ENCODE measurements at regions not wholly inside any gene's neighbourhood (a gene's known extent, or its start where the extent isn't known, plus 50 kb on each side); places are given as distances from the start of the nearest gene placed in this dataset.

DNA sequence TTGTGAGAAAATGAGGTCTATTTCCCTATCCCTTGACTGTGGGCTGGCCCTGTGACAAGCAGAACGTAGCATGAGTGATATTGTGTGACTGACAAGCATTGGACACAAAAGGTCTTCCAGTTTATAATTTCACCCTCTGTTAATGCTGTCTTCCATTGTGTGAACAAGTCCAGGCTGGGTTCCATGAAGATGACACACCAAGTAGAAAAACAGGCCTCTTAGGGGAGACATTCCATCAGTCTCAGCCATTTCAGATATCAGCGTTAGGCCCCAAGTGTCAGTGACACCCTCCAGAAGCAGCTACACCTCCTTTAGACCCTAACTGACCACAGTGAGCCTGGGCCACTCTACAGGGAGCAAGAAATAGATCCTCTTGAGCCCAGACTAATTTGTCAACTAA, 511.3 kb downstream of the FBXO15 start:
- TF ChIP-seq, protein P1, sequence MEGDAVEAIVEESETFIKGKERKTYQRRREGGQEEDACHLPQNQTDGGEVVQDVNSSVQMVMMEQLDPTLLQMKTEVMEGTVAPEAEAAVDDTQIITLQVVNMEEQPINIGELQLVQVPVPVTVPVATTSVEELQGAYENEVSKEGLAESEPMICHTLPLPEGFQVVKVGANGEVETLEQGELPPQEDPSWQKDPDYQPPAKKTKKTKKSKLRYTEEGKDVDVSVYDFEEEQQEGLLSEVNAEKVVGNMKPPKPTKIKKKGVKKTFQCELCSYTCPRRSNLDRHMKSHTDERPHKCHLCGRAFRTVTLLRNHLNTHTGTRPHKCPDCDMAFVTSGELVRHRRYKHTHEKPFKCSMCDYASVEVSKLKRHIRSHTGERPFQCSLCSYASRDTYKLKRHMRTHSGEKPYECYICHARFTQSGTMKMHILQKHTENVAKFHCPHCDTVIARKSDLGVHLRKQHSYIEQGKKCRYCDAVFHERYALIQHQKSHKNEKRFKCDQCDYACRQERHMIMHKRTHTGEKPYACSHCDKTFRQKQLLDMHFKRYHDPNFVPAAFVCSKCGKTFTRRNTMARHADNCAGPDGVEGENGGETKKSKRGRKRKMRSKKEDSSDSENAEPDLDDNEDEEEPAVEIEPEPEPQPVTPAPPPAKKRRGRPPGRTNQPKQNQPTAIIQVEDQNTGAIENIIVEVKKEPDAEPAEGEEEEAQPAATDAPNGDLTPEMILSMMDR (IDR thresholded peaks at IDR 0.05; ENCODE audit: partially characterized antibody, unreplicated experiment) = no peak
- Mint-ChIP-seq H3K9me3 (ENCODE audit: unreplicated experiment) (no peaks in the 10 kb centered on the region), H3K27ac (ENCODE audit: unreplicated experiment) (no peak overlapping the region), H3K4me3 (ENCODE audit: unreplicated experiment) (no peak overlapping the region), H3K36me3 (ENCODE audit: unreplicated experiment) (no peaks in the 10 kb centered on the region), H3K27me3 (ENCODE audit: unreplicated experiment) (no peaks in the 10 kb centered on the region), H3K4me1 (ENCODE audit: low read depth, unreplicated experiment) (no peaks in the 10 kb centered on the region)
- no peak for DNase-seq

DNA sequence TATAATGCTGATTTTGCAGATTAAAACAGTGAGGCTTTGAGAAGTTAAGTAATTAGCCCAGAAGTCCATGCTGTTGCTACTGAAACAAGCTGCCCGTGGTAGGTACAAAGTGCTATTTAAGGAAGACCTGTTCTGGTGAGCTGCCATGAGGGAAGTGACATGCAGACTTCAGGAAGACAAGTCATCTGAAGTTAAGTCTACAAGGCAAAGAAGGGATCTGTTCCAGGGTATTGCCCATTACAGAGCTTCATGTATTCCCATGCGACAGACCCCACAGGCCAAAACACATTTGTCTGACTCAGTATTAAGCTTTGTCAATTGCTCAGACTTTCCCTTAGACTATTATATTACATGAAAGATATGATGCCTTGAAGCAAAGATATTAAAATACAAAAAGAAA, 520.8 kb downstream of the FBXO15 start:
- Mint-ChIP-seq H3K27ac (ENCODE audit: unreplicated experiment) (no peak overlapping the region), H3K4me1 (ENCODE audit: low read depth, unreplicated experiment) (no peaks in the 10 kb centered on the region), H3K9me3 (ENCODE audit: unreplicated experiment) (no peaks in the 10 kb centered on the region), H3K27me3 (ENCODE audit: unreplicated experiment) (no peaks in the 10 kb centered on the region), H3K4me3 (ENCODE audit: unreplicated experiment) (no peak overlapping the region), H3K36me3 (ENCODE audit: unreplicated experiment) (no peaks in the 10 kb centered on the region)
- DNase-seq = no peak
- TF ChIP-seq, protein P1 (IDR thresholded peaks at IDR 0.05; ENCODE audit: partially characterized antibody, unreplicated experiment) = no peak

DNA sequence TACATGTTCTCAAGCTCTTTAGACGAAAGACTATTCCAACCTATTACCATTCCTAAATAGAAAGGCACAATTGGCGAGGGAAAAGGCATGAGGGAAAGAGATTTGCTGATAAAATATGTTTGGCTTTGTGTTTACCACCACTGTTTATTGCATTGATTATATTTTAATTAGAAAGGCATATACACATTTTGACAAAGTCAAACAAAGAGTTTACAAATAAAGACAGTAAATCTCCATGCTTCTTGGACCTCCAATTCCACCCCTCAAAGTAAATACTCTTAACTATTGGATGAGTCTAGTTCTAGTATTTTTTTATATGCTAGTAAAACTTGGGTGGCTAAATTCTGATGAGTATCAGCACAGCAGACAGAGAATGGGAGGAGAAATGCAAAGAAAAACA, 521.4 kb downstream of the FBXO15 start:
- Mint-ChIP-seq H3K9me3 (ENCODE audit: unreplicated experiment) (no peaks in the 10 kb centered on the region), H3K27ac (ENCODE audit: unreplicated experiment) (no peak overlapping the region), H3K36me3 (ENCODE audit: unreplicated experiment) (no peaks in the 10 kb centered on the region), H3K4me1 (ENCODE audit: low read depth, unreplicated experiment) (no peaks in the 10 kb centered on the region), H3K27me3 (ENCODE audit: unreplicated experiment) (no peaks in the 10 kb centered on the region), H3K4me3 (ENCODE audit: unreplicated experiment) (no peak overlapping the region)
- no peak for DNase-seq
- TF ChIP-seq, protein P1 (IDR thresholded peaks at IDR 0.05; ENCODE audit: partially characterized antibody, unreplicated experiment) = no peak

DNA sequence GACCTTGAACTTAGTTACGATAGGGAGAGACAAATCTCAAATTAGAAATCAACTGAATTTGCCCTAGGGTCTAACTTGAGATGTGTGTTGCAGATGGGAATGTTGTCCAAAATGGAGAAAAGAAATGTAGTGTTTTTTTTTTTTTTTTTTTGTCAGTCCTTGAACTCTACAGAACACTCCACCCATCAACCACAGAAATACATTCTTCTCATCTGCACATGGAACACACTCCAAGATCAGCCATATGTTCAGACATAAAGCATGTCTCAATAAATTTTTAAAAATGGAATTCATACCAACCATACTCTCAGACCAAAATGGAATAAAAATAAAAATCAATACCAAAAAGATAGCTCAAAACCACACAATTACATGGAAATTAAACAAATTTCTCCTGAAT, 526.5 kb downstream of the FBXO15 start:
- H3K27ac Mint-ChIP-seq (ENCODE audit: unreplicated experiment) = no peak overlapping the region
- TF ChIP-seq, protein P1 (IDR thresholded peaks at IDR 0.05; ENCODE audit: partially characterized antibody, unreplicated experiment) = no peak
- no peaks in the 10 kb centered on the region for H3K36me3 Mint-ChIP-seq (ENCODE audit: unreplicated experiment)
- no peak for DNase-seq
- no peaks in the 10 kb centered on the region for H3K27me3 Mint-ChIP-seq (ENCODE audit: unreplicated experiment)
- H3K4me1 Mint-ChIP-seq (ENCODE audit: low read depth, unreplicated experiment) = no peaks in the 10 kb centered on the region
- H3K4me3 Mint-ChIP-seq (ENCODE audit: unreplicated experiment) = no peak overlapping the region
- no peaks in the 10 kb centered on the region for H3K9me3 Mint-ChIP-seq (ENCODE audit: unreplicated experiment)

DNA sequence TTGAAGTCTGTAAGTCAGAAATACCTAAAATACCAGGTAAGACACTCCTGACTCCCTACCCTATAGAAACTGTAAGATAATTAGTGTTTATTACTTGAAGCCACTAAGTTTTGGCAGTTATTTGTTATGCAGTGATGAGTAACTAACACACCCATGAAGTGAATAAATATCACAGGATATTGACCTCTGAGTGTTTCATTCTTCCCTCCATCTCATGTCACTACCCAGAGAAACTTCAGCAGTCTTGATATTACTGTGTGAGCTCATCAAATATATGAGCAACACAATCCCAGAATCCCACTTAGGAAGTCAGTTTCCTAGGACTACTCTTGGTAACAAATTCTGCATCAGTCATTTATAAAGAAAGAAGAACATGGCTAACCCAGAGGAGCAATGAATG, 529.7 kb downstream of the FBXO15 start:
- TF ChIP-seq, protein P1 (IDR thresholded peaks at IDR 0.05; ENCODE audit: partially characterized antibody, unreplicated experiment) = no peak
- H3K36me3 Mint-ChIP-seq (ENCODE audit: unreplicated experiment) = no peaks in the 10 kb centered on the region
- DNase-seq = no peak
- H3K27me3 Mint-ChIP-seq (ENCODE audit: unreplicated experiment) = no peaks in the 10 kb centered on the region
- no peak overlapping the region for H3K27ac Mint-ChIP-seq (ENCODE audit: unreplicated experiment)
- no peak overlapping the region for H3K4me3 Mint-ChIP-seq (ENCODE audit: unreplicated experiment)
- H3K9me3 Mint-ChIP-seq (ENCODE audit: unreplicated experiment) = no peaks in the 10 kb centered on the region
- no peaks in the 10 kb centered on the region for H3K4me1 Mint-ChIP-seq (ENCODE audit: low read depth, unreplicated experiment)

Measured in glutamatergic neuron (in vitro differentiated cells).